ENCODE measurements at regions not wholly inside any gene's neighbourhood (a gene's known extent, or its start where the extent isn't known, plus 50 kb on each side); places are given as distances from the start of the nearest gene placed in this dataset.

DNA sequence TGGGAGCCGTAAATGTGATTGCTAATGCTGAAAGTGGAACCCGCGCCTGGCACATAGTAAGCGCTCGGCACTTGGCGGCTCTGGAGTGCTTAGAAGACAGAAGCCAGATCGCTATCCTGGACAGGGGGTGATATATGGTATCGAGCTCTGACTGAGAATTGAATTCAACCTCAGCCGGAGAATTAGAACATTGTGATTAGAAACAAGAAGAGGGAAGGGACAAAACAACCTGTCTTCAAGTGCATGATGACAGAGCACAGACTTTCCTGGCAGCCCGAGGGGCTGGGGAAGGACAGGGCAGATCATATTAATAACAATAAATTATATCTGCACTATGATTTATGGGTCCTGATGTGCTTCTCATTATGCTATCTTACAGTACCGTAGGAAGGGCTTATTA, 66.9 kb upstream of the TBX3 start:
- TF ChIP-seq, protein P1, sequence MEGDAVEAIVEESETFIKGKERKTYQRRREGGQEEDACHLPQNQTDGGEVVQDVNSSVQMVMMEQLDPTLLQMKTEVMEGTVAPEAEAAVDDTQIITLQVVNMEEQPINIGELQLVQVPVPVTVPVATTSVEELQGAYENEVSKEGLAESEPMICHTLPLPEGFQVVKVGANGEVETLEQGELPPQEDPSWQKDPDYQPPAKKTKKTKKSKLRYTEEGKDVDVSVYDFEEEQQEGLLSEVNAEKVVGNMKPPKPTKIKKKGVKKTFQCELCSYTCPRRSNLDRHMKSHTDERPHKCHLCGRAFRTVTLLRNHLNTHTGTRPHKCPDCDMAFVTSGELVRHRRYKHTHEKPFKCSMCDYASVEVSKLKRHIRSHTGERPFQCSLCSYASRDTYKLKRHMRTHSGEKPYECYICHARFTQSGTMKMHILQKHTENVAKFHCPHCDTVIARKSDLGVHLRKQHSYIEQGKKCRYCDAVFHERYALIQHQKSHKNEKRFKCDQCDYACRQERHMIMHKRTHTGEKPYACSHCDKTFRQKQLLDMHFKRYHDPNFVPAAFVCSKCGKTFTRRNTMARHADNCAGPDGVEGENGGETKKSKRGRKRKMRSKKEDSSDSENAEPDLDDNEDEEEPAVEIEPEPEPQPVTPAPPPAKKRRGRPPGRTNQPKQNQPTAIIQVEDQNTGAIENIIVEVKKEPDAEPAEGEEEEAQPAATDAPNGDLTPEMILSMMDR (IDR thresholded peaks at IDR 0.05): no peak
- TF ChIP-seq POLR2A (IDR thresholded peaks at IDR 0.05): no peak
